Testis (tissue), 2 donors: ENCODE measurements at regions not wholly inside any gene's neighbourhood (a gene's known extent, or its start where the extent isn't known, plus 50 kb on each side); places are given as distances from the start of the nearest gene placed in this dataset.

Source experiments
- DNase-seq: peaks from one replicate; pipeline ENCODE4 v3.0.0-alpha.2; 2019
- H3K27ac ChIP-seq, 2 donors: fragments of 200-600 bp; sonication (generic); one replicate each; pipeline ENCODE4 v1.5.1; 2019
- H3K27me3 ChIP-seq: fragments of 200-600 bp; sonication (generic); one replicate; pipeline ENCODE4 v1.5.1; 2019
- H3K36me3 ChIP-seq: fragments of 200-600 bp; sonication (generic); one replicate; pipeline ENCODE4 v1.5.1; 2017; ENCODE audit warnings: low read depth; ENCODE audit errors: missing control alignments
- H3K4me1 ChIP-seq: fragments of 200-600 bp; sonication (generic); one replicate; pipeline ENCODE4 v1.5.1; 2019
- H3K4me3 ChIP-seq, 2 donors: fragments of 200-600 bp; sonication (generic); one replicate each; pipeline ENCODE4 v1.5.1; 2017 to 2019
- H3K9me3 ChIP-seq: fragments of 200-600 bp; sonication (generic); one replicate; pipeline ENCODE4 v1.5.1; 2017
- CTCF ChIP-seq, 3 experiments: fragments of 450-650 bp in 2 of 3; fragments of 200-600 bp in 1 of 3; sonication (generic) in 1 of 3; IDR thresholded peaks; one replicate each; pipeline ENCODE4 v1.5.1; 2016 to 2019; ENCODE audit warnings: antibody characterized with exemption in 3 of 3, mild to moderate bottlenecking in 2 of 3, moderate library complexity in 1 of 3
- POLR2A ChIP-seq: fragments of 450-650 bp; IDR thresholded peaks from one replicate; pipeline ENCODE4 v1.6.1; 2017; ENCODE audit warnings: antibody characterized with exemption, mild to moderate bottlenecking, moderate library complexity
- WGBS, 2 donors: methylation state at CpG; one replicate each; pipeline ENCODE4 v1.1.5; 2018; 5-methylcytosine and 5-hydroxymethylcytosine counted together
- intact Hi-C: fragments of 100-400 bp; cut with DNase I; formaldehyde crosslinking; loops from one replicate; pipeline ENCODE4 v1.15.1; 2023; ENCODE audit warnings: low total_unique reads

- WGBS, 2 donors: 52 to 56% methylated on average over 3 of the region's 3 CpGs
- no peak for DNase-seq
- Histone ChIP-seq H3K9me3 (no peaks in the 10 kb centered on the region), H3K36me3 (no peaks in the 10 kb centered on the region), H3K4me3 (no peak overlapping the region), H3K27ac (no peak overlapping the region), H3K4me1 (peaks cover 6% of the 10 kb centered on the region), H3K27me3 (no peaks in the 10 kb centered on the region)
- intact Hi-C loops: no loop called here
- TF ChIP-seq CTCF (IDR thresholded peaks at IDR 0.05) (no peak), POLR2A (no peak)
These were observed 395.7 kb downstream of the CDK5RAP2 start for GRCh38 chr9:120184266-120184665.

- no peak overlapping the region for H3K4me3 ChIP-seq
- intact Hi-C loops: no loop called here
- no peak overlapping the region for H3K27ac ChIP-seq
- peaks cover 6% of the 10 kb centered on the region for H3K4me1 ChIP-seq
- WGBS, 2 donors: 84 to 89% methylated on average over 3 of the region's 3 CpGs
- no peaks in the 10 kb centered on the region for H3K36me3 ChIP-seq
- TF ChIP-seq CTCF (IDR thresholded peaks at IDR 0.05): no peak
- TF ChIP-seq POLR2A: no peak
- H3K9me3 ChIP-seq: no peaks in the 10 kb centered on the region
- no peaks in the 10 kb centered on the region for H3K27me3 ChIP-seq
- no peak for DNase-seq
These were observed 396.4 kb downstream of the CDK5RAP2 start for GRCh38 chr9:120183615-120184014.

- DNase-seq: no peak
- WGBS, 2 donors: 50 to 100% methylated on average over 1 of the region's 1 CpG
- Histone ChIP-seq H3K9me3 (no peaks in the 10 kb centered on the region), H3K4me3 (no peak overlapping the region), H3K4me1 (peaks cover under 1% of the 10 kb centered on the region), H3K36me3 (no peaks in the 10 kb centered on the region), H3K27ac (no peak overlapping the region), H3K27me3 (no peaks in the 10 kb centered on the region)
- intact Hi-C loops: no loop called here
- TF ChIP-seq CTCF (IDR thresholded peaks at IDR 0.05): no peak
- no peak for TF ChIP-seq POLR2A
These were observed 398.0 kb downstream of the CDK5RAP2 start for GRCh38 chr9:120182011-120182410.

- no peak for DNase-seq
- Histone ChIP-seq H3K27ac (no peak overlapping the region), H3K27me3 (no peaks in the 10 kb centered on the region), H3K4me1 (no peaks in the 10 kb centered on the region), H3K36me3 (no peaks in the 10 kb centered on the region), H3K4me3 (no peak overlapping the region), H3K9me3 (no peaks in the 10 kb centered on the region)
- TF ChIP-seq POLR2A (no peak), CTCF (IDR thresholded peaks at IDR 0.05) (no peak)
- 70 to 88% methylated on average over 1 of the region's 1 CpG for WGBS, 2 donors
- intact Hi-C loops: no loop called here
These were observed 402.8 kb downstream of the CDK5RAP2 start for GRCh38 chr9:120177121-120177520.

- intact Hi-C loops: no loop called here
- Histone ChIP-seq H3K27me3 (no peaks in the 10 kb centered on the region), H3K4me3 (no peak overlapping the region), H3K27ac (no peak overlapping the region), H3K4me1 (no peaks in the 10 kb centered on the region), H3K9me3 (no peaks in the 10 kb centered on the region), H3K36me3 (no peaks in the 10 kb centered on the region)
- 75 to 81% methylated on average over 2 of the region's 2 CpGs for WGBS, 2 donors
- DNase-seq: no peak
- TF ChIP-seq POLR2A (no peak), CTCF (IDR thresholded peaks at IDR 0.05) (no peak)
These were observed 404.9 kb downstream of the CDK5RAP2 start for GRCh38 chr9:120175031-120175430.
